Superior temporal gyrus (tissue), 1 donor: ENCODE measurements at regions not wholly inside any gene's neighbourhood (a gene's known extent, or its start where the extent isn't known, plus 50 kb on each side); places are given as distances from the start of the nearest gene placed in this dataset.

ENCODE experiments used
- DNase-seq: peaks from one replicate; pipeline ENCODE4 v3.0.0-alpha.2; 2016; ENCODE audit errors: extremely low spot score

GRCh38 chr13:84211048-84211447 is 328.8 kb upstream of the SLITRK1 start:
- DNase-seq = no peak

- DNase-seq = peak; percentile 24
These were observed 326.1 kb upstream of the SLITRK1 start for GRCh38 chr13:84208246-84208910.

GRCh38 chr13:84207509-84207908 is 325.2 kb upstream of the SLITRK1 start:
- no peak for DNase-seq

GRCh38 chr13:84200971-84201370 is 318.7 kb upstream of the SLITRK1 start:
- no peak for DNase-seq

- DNase-seq = no peak
These were observed 309.9 kb upstream of the SLITRK1 start for GRCh38 chr13:84192125-84192524.

- DNase-seq = no peak
These were observed 308.9 kb upstream of the SLITRK1 start for GRCh38 chr13:84191139-84191538.

GRCh38 chr13:84187626-84188025 is 305.4 kb upstream of the SLITRK1 start:
- DNase-seq = no peak

GRCh38 chr13:84139561-84140158 is 257.4 kb upstream of the SLITRK1 start:
- no peak for DNase-seq

- DNase-seq = no peak
These were observed 255.0 kb upstream of the SLITRK1 start for GRCh38 chr13:84137292-84137691.

GRCh38 chr13:84136582-84136981 is 254.3 kb upstream of the SLITRK1 start:
- no peak for DNase-seq

DNA sequence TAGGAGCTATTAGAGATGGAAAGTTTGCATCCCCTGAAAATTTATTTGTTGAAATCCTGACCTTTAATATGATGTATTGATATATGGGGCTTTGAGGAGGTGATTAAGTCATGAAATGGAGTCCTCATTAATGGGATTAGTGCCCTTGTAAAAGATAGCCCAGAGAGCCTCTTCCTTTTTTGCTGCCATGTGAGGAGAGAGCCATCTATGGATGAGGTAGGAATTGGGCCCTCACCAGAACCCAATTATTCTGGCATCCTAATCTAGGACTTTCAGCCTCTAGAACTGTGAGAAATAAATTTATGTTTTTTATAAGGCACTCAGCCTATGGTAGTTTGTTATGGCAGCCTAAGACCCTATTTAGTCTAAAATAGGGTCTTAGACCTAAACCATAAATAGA is 250.2 kb upstream of the SLITRK1 start:
- DNase-seq = no peak

- DNase-seq = no peak
These were observed 249.0 kb upstream of the SLITRK1 start for GRCh38 chr13:84131249-84131648.

- DNase-seq = no peak
These were observed 248.3 kb upstream of the SLITRK1 start for GRCh38 chr13:84130495-84131114.

GRCh38 chr13:84129966-84130365 is 247.7 kb upstream of the SLITRK1 start:
- no peak for DNase-seq

GRCh38 chr13:84127597-84128128 is 245.4 kb upstream of the SLITRK1 start:
- DNase-seq = no peak

- no peak for DNase-seq
These were observed 244.4 kb upstream of the SLITRK1 start for GRCh38 chr13:84126671-84127171.

GRCh38 chr13:84121456-84121855 is 239.2 kb upstream of the SLITRK1 start:
- DNase-seq = no peak

DNA sequence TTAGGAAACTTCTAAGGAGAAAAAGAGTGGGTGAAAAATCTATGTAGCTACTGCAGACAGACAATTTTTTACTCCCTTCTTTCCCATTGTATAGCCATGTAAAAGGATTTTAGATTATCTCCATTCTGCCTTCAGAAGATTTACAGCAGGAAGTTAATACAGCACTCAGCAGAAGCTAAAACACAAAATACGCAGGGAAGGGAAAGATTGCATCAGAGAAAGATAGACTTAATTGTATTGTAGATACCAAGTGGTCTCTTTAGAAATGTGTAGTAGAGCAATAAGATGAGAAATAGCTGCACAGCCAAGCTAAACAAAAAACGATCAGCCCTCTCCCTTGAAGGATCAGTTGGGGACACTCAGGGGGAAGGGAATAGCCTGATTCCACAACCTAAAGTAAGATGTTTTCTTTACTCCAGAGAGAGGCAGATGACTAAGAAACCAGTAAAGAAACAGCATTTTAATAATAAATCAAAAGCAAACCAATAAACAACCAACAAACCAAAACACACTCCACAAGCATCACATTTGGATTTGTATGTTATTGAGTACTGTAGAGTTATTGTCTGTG is 236.7 kb upstream of the SLITRK1 start:
- no peak for DNase-seq

GRCh38 chr13:84098273-84098672 is 216.0 kb upstream of the SLITRK1 start:
- no peak for DNase-seq

DNA sequence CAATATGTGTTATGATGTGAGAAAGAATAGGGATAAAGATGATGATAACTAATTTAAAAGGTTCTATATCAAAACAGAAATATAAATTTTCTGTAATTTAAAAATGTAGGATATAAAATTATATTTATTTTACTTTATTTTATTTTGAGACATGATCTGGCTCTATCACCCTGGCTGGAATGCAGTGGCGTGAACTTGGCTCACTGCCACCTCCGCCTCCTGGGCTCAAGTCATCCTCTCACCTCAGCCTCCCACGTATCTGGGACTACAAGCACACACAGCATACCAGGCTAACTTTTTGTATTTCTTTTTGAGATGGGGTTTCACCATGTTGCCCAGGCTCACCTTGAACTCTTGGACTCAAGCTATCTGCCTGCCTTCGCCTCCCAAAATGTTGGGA is 214.9 kb upstream of the SLITRK1 start:
- no peak for DNase-seq

DNA sequence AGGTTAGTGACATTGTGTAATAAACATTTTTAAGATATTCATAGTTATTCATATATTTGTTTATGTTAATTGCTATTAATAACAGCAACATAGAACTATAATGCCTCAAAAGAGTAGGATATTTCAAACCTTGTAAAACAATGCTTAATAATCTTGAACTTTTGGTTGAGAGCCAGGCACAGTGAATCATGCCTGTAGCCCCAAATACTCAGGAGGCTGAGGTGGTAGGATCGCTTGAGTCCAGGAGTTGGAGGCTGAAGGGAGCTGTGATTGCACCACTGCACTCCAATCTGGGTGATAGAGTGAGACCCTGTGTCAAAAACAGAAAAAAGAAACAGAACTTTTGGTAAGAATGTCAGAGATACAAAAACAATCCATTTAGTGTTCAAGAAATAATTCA is 213.9 kb upstream of the SLITRK1 start:
- no peak for DNase-seq

GRCh38 chr13:84088996-84089395 is 206.7 kb upstream of the SLITRK1 start:
- DNase-seq = no peak

- no peak for DNase-seq
These were observed 204.5 kb upstream of the SLITRK1 start for GRCh38 chr13:84086847-84087162.
